H1 (cell line): ENCODE measurements at regions not wholly inside any gene's neighbourhood (a gene's known extent, or its start where the extent isn't known, plus 50 kb on each side); places are given as distances from the start of the nearest gene placed in this dataset.

Experiments
- CTCF ChIA-PET: fragments of 300-600 bp; sonication (Branson Sonifier 250); formaldehyde crosslinking; loops from one replicate; lab custom pipeline; 2021; ENCODE audit not compliant: partially characterized antibody; lab: Charles Lee
- POLR2A ChIA-PET: fragments of 300-600 bp; sonication (Branson Sonifier 250); formaldehyde crosslinking; loops from one replicate; lab custom pipeline; 2021; ENCODE audit warnings: inconsistent platforms; ENCODE audit not compliant: partially characterized antibody; lab: Charles Lee
- DNase-seq, 2 experiments: peaks; one replicate each; pipeline versions ENCODE4 v3.0.0 to v3.0.0-alpha.2; 2010 to 2022; ENCODE audit warnings: low spot score in 2 of 2, low read depth in 1 of 2, mixed read lengths in 1 of 2
- FAIRE-seq: peaks from 2 replicates; lab custom pipeline; 2011; peaks lifted over from hg19 to GRCh38; lab: Jason Lieb, UNC
- H2AFZ ChIP-seq: 2 replicates; pipeline ENCODE4 v1.8.1; 2012; ENCODE audit warnings: low read length, inconsistent platforms
- H2AK5ac ChIP-seq: 2 replicates; pipeline ENCODE4 v1.6.1; 2013; ENCODE audit warnings: low read depth, low read length
- H2BK120ac ChIP-seq: replicated peaks from 2 replicates; pipeline ENCODE3; 2013; ENCODE audit warnings: low read depth, low read length, inconsistent platforms
- H2BK12ac ChIP-seq: 2 replicates; pipeline ENCODE4 v1.6.1; 2013; ENCODE audit warnings: low read depth, low read length
- H2BK15ac ChIP-seq: 2 replicates; pipeline ENCODE4 v1.6.1; 2013; ENCODE audit warnings: low read length
- H2BK20ac ChIP-seq: 2 replicates; pipeline ENCODE4 v1.6.1; 2013; ENCODE audit warnings: low read length
- H2BK5ac ChIP-seq: 2 replicates; pipeline ENCODE4 v1.6.1; 2013; ENCODE audit warnings: low read depth, low read length
- H3K14ac ChIP-seq: 2 replicates; pipeline ENCODE4 v1.6.1; 2013; ENCODE audit warnings: inconsistent platforms; ENCODE audit not compliant: insufficient read length
- H3K18ac ChIP-seq: 2 replicates; pipeline ENCODE4 v1.6.1; 2013; ENCODE audit warnings: low read length; ENCODE audit errors: extremely low read depth
- H3K23ac ChIP-seq: 2 replicates; pipeline ENCODE4 v1.6.1; 2013; ENCODE audit warnings: inconsistent platforms; ENCODE audit not compliant: insufficient read length
- H3K23me2 ChIP-seq: 2 replicates; pipeline ENCODE4 v1.6.1; 2013; ENCODE audit warnings: low read depth, low read length
- H3K27ac ChIP-seq: 2 replicates; pipeline ENCODE4 v1.6.1; 2011; ENCODE audit warnings: low read depth, low read length, inconsistent platforms
- H3K27me3 ChIP-seq, 4 experiments: replicated peaks in 1 of 4; 1 replicate in 1 of 4; 2 replicates in 3 of 4; pipeline versions ENCODE4 v1.6.1 to v1.8.1; 2011 to 2013; ENCODE audit warnings: low read length in 3 of 4, mild to moderate bottlenecking in 3 of 4, inconsistent platforms in 2 of 4, mixed read lengths in 2 of 4, moderate library complexity in 1 of 4; ENCODE audit not compliant: control insufficient read depth in 3 of 4, insufficient read depth in 3 of 4; ENCODE audit errors: extremely low read depth in 1 of 4
- H3K36me3 ChIP-seq, 4 experiments: 2 replicates each; pipeline versions ENCODE4 v1.6.1 to v1.8.1; 2011 to 2013; ENCODE audit warnings: mild to moderate bottlenecking in 4 of 4, low read length in 3 of 4, moderate library complexity in 2 of 4, control low read depth in 1 of 4, inconsistent platforms in 1 of 4; ENCODE audit not compliant: insufficient read depth in 4 of 4, control insufficient read depth in 2 of 4
- H3K4ac ChIP-seq: replicated peaks from 2 replicates; pipeline ENCODE3; 2013; ENCODE audit warnings: low read length, low read depth, mixed read lengths, inconsistent platforms; ENCODE audit not compliant: insufficient read length
- H3K4me1 ChIP-seq, 4 experiments: replicated peaks in 1 of 4; 1 replicate in 1 of 4; 2 replicates in 3 of 4; pipeline versions ENCODE4 v1.6.1 to v1.8.1; 2011 to 2013; ENCODE audit warnings: low read length in 3 of 4, inconsistent platforms in 2 of 4, mixed read lengths in 1 of 4; ENCODE audit not compliant: insufficient read depth in 4 of 4, control insufficient read depth in 3 of 4
- H3K4me2 ChIP-seq, 2 experiments: 2 replicates each; pipeline versions ENCODE4 v1.6.1 to v1.8.1; 2011 to 2013; ENCODE audit warnings: low read depth in 2 of 2, low read length in 2 of 2, control low read depth in 1 of 2, inconsistent platforms in 1 of 2, mild to moderate bottlenecking in 1 of 2; ENCODE audit not compliant: insufficient read depth in 1 of 2
- H3K4me3 ChIP-seq, 4 experiments: fragments of 200-600, 300-600 bp in 1 of 4; sonication (generic), shearing (Covaris generic), sonication (Bioruptor Twin) in 1 of 4; 2 replicates each; pipeline versions ENCODE4 v1.5.1 to v1.8.1; 2011 to 2016; ENCODE audit warnings: low read length in 4 of 4, low read depth in 3 of 4, control low read depth in 2 of 4, inconsistent platforms in 2 of 4, mild to moderate bottlenecking in 2 of 4, mixed read lengths in 1 of 4, moderate library complexity in 1 of 4; ENCODE audit not compliant: insufficient read depth in 2 of 4; ENCODE audit errors: extremely low read depth in 1 of 4
- H3K56ac ChIP-seq: replicated peaks from 2 replicates; pipeline ENCODE3; 2013; ENCODE audit warnings: low read depth, mild to moderate bottlenecking, mixed read lengths, low read length, inconsistent platforms; ENCODE audit not compliant: insufficient read length
- H3K79me1 ChIP-seq: 2 replicates; pipeline ENCODE4 v1.6.1; 2013; ENCODE audit warnings: low read depth, low read length, control low read depth
- H3K79me2 ChIP-seq, 2 experiments: 2 replicates each; pipeline versions ENCODE4 v1.6.1 to v1.8.1; 2012 to 2013; ENCODE audit warnings: low read length in 2 of 2, mild to moderate bottlenecking in 2 of 2, inconsistent platforms in 1 of 2; ENCODE audit not compliant: insufficient read depth in 2 of 2, control insufficient read depth in 1 of 2
- H3K9ac ChIP-seq, 4 experiments: replicated peaks in 1 of 4; 1 replicate in 1 of 4; 2 replicates in 3 of 4; pipeline versions ENCODE4 v1.6.1 to v1.8.1; 2011 to 2013; ENCODE audit warnings: low read depth in 3 of 4, low read length in 3 of 4, control low read depth in 2 of 4, mild to moderate bottlenecking in 2 of 4, moderate library complexity in 2 of 4, inconsistent platforms in 1 of 4; ENCODE audit errors: extremely low read depth in 1 of 4
- H3K9me3 ChIP-seq, 2 experiments: 2 replicates each; pipeline versions ENCODE4 v1.6.1 to v1.8.1; 2012 to 2013; ENCODE audit warnings: mild to moderate bottlenecking in 2 of 2, moderate library complexity in 2 of 2, control low read depth in 1 of 2, inconsistent platforms in 1 of 2, low read depth in 1 of 2, low read length in 1 of 2, mixed read lengths in 1 of 2; ENCODE audit not compliant: insufficient read depth in 2 of 2
- H4K20me1 ChIP-seq, 2 experiments: replicated peaks in 1 of 2; 2 replicates each; pipeline versions ENCODE3 to v1.8.1; 2011 to 2013; ENCODE audit warnings: inconsistent platforms in 2 of 2, low read length in 2 of 2, mild to moderate bottlenecking in 1 of 2; ENCODE audit not compliant: insufficient read depth in 2 of 2, control insufficient read depth in 1 of 2
- H4K5ac ChIP-seq: 2 replicates; pipeline ENCODE4 v1.6.1; 2013; ENCODE audit warnings: low read length, low read depth, mixed read lengths, inconsistent platforms; ENCODE audit not compliant: insufficient read length
- H4K8ac ChIP-seq: 2 replicates; pipeline ENCODE4 v1.8.0; 2013; ENCODE audit warnings: mild to moderate bottlenecking, moderate library complexity, low read length, inconsistent platforms; ENCODE audit not compliant: insufficient read depth; ENCODE audit errors: extremely low read depth
- H4K91ac ChIP-seq: replicated peaks from 2 replicates; pipeline ENCODE3; 2013; ENCODE audit warnings: low read length, mixed read lengths, inconsistent platforms; ENCODE audit not compliant: insufficient read length
- CHD1 ChIP-seq: IDR thresholded peaks from 2 replicates; pipeline ENCODE4 v1.6.1; 2012; ENCODE audit warnings: low read depth, low read length, improper control_type of control experiment
- SIN3A ChIP-seq, 2 experiments: IDR thresholded peaks in 1 of 2; conservative IDR thresholded peaks in 1 of 2; 2 replicates each; pipeline ENCODE4 v1.6.1; 2011 to 2012; ENCODE audit warnings: low read length in 2 of 2, improper control_type of control experiment in 1 of 2, low read depth in 1 of 2, mild to moderate bottlenecking in 1 of 2
- WGBS, 2 experiments: shearing (Covaris generic) in 1 of 2; methylation state at CpG; one replicate each; pipeline versions ENCODE4 v1.1.6 to v1.1.7; 2013 to 2015; ENCODE audit warnings: low lambda C conversion rate in 2 of 2, mixed read lengths in 2 of 2, inconsistent platforms in 1 of 2, low coverage in 1 of 2, missing lambda C conversion rate in 1 of 2; ENCODE audit not compliant: insufficient replicate concordance in 2 of 2, insufficient coverage in 1 of 2, insufficient read length in 1 of 2; ENCODE audit errors: extremely low coverage in 1 of 2, missing lambda C conversion rate in 1 of 2; 5-methylcytosine and 5-hydroxymethylcytosine counted together

DNA sequence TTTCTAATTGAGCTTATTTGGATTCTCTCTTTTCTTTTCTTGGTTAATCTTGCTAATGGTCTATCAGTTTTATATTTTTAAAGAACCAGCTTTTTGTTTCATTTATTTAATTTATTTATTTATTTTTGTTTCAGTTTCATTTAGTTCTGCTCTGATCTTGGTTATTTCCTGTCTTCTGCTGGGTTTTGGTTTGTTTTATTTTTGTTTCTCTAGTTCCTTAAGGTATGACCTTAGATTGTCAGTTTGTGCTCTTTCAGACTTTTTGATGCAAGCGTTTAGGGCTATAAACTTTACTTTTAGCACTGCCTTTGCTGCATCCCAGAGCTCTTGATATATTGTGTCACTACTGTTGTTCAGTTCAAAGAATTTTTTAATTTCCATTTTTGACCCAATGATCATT is 149.7 kb upstream of the SLC25A13 start:
- Histone ChIP-seq H3K9me3 (no peaks in the 10 kb centered on the region), H2AK5ac (no peak overlapping the region), H4K5ac (no peak overlapping the region), H3K4me2 (no peak overlapping the region), H4K20me1 (no peaks in the 10 kb centered on the region), H3K27me3 (no peaks in the 10 kb centered on the region), H4K8ac (no peak overlapping the region), H3K23ac (no peak overlapping the region), H3K27ac (no peak overlapping the region), H2BK15ac (no peak overlapping the region), H2AFZ (no peak overlapping the region), H2BK120ac (no peak overlapping the region), H3K79me1 (no peaks in the 10 kb centered on the region), H3K9ac (no peak overlapping the region), H3K4ac (no peak overlapping the region), H3K79me2 (no peaks in the 10 kb centered on the region), H3K23me2 (no peaks in the 10 kb centered on the region), H3K4me1 (no peaks in the 10 kb centered on the region), H3K56ac (no peak overlapping the region), H3K4me3 (no peak overlapping the region), H4K91ac (no peak overlapping the region), H2BK20ac (no peak overlapping the region), H3K36me3 (no peaks in the 10 kb centered on the region), H3K14ac (no peak overlapping the region), H2BK12ac (no peak overlapping the region), H2BK5ac (no peak overlapping the region), H3K18ac (no peak overlapping the region)
- ChIA-PET POLR2A (no interaction called here), CTCF (no interaction called here)
- DNase-seq (no peak), FAIRE-seq (no peak)
- WGBS, 2 experiments: 94% methylated on average over 1 of the region's 1 CpG; no CpG with 5 or more reads in 1 of the 2 experiments
- TF ChIP-seq CHD1 (no peak), SIN3A (conservative IDR thresholded peaks at IDR 0.05 in 1 of 2, IDR thresholded peaks at IDR 0.05 in 1 of 2; ENCODE audit: low read depth in 1 of 2, low read length in 2 of 2) (no peak)
